Astrocyte (in vitro differentiated cells and primary cell): ENCODE measurements at regions not wholly inside any gene's neighbourhood (a gene's known extent, or its start where the extent isn't known, plus 50 kb on each side); places are given as distances from the start of the nearest gene placed in this dataset.

Experiments
- EZH2 ChIP-seq: IDR thresholded peaks from 2 replicates; pipeline ENCODE4 v1.6.1; 2012; ENCODE audit warnings: mild to moderate bottlenecking, low read length, inconsistent platforms; ENCODE audit not compliant: insufficient read depth
- TF ChIP-seq, protein P1 (sequence below): IDR thresholded peaks from 2 replicates; pipeline ENCODE4 v1.5.1; 2011; ENCODE audit warnings: low read depth, mild to moderate bottlenecking, inconsistent platforms, low read length, moderate library complexity; ENCODE audit not compliant: insufficient read depth

- TF ChIP-seq, protein P1, sequence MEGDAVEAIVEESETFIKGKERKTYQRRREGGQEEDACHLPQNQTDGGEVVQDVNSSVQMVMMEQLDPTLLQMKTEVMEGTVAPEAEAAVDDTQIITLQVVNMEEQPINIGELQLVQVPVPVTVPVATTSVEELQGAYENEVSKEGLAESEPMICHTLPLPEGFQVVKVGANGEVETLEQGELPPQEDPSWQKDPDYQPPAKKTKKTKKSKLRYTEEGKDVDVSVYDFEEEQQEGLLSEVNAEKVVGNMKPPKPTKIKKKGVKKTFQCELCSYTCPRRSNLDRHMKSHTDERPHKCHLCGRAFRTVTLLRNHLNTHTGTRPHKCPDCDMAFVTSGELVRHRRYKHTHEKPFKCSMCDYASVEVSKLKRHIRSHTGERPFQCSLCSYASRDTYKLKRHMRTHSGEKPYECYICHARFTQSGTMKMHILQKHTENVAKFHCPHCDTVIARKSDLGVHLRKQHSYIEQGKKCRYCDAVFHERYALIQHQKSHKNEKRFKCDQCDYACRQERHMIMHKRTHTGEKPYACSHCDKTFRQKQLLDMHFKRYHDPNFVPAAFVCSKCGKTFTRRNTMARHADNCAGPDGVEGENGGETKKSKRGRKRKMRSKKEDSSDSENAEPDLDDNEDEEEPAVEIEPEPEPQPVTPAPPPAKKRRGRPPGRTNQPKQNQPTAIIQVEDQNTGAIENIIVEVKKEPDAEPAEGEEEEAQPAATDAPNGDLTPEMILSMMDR: no peak
- no peak for TF ChIP-seq EZH2
Observed at GRCh38 chr12:70044167-70044566, 199.1 kb upstream of the CNOT2 start.
